Gastroesophageal sphincter (tissue), 4 donors: ENCODE measurements at regions not wholly inside any gene's neighbourhood (a gene's known extent, or its start where the extent isn't known, plus 50 kb on each side); places are given as distances from the start of the nearest gene placed in this dataset.

Source experiments
- ATAC-seq: fragments of 150-250 bp; one replicate; pipeline ENCODE4 v1.9.1; 2016; ENCODE audit warnings: mild to moderate bottlenecking, moderate library complexity
- H3K27ac ChIP-seq, 4 donors: fragments of 200-600 bp; sonication (generic) in 3 of 4; 1 replicate in 3 of 4; 2 replicates in 1 of 4; pipeline ENCODE4 v1.5.1; 2016 to 2019
- H3K27me3 ChIP-seq: fragments of 200-600 bp; sonication (generic); one replicate; pipeline ENCODE4 v1.5.1; 2019
- H3K36me3 ChIP-seq, 2 donors: fragments of 200-600 bp; sonication (generic); one replicate each; pipeline ENCODE4 v1.5.1; 2019; ENCODE audit warnings: control low read depth in 1 of 2
- H3K4me1 ChIP-seq, 3 donors: fragments of 200-600 bp; sonication (generic); 1 replicate in 2 of 3; 2 replicates in 1 of 3; pipeline ENCODE4 v1.5.1; 2016 to 2019; ENCODE audit warnings: control low read depth in 2 of 3
- H3K4me3 ChIP-seq, 2 donors: fragments of 200-600 bp; sonication (generic); one replicate each; pipeline ENCODE4 v1.5.1; 2019; ENCODE audit warnings: mild to moderate bottlenecking in 1 of 2, moderate library complexity in 1 of 2
- H3K9me3 ChIP-seq, 3 donors: fragments of 200-600 bp; sonication (generic); one replicate each; pipeline ENCODE4 v1.5.1; 2017 to 2019; ENCODE audit warnings: control low read depth in 2 of 3
- CTCF ChIP-seq, 4 experiments: fragments of 200-600 bp in 2 of 4; fragments of 450-650 bp in 2 of 4; sonication (generic) in 1 of 4; IDR thresholded peaks; one replicate each; pipeline ENCODE4 v1.5.1; 2017 to 2019; ENCODE audit warnings: antibody characterized with exemption in 4 of 4, mild to moderate bottlenecking in 2 of 4, moderate library complexity in 2 of 4
- EP300 ChIP-seq: sonication (generic); formaldehyde crosslinking; IDR thresholded peaks from one replicate; pipeline ENCODE4 v1.6.1; 2017; ENCODE audit warnings: antibody characterized with exemption, mild to moderate bottlenecking
- POLR2A ChIP-seq, 2 donors: fragments of 450-650 bp; IDR thresholded peaks; one replicate each; pipeline ENCODE4 v1.6.1; 2017; ENCODE audit warnings: antibody characterized with exemption in 2 of 2, mild to moderate bottlenecking in 2 of 2, moderate library complexity in 1 of 2
- POLR2AphosphoS5 ChIP-seq: sonication (generic); formaldehyde crosslinking; IDR thresholded peaks from one replicate; pipeline ENCODE4 v1.6.1; 2017; ENCODE audit warnings: antibody characterized with exemption
- WGBS, 2 donors: methylation state at CpG; one replicate each; pipeline ENCODE4 v1.1.5; 2018; ENCODE audit warnings: low coverage in 1 of 2; 5-methylcytosine and 5-hydroxymethylcytosine counted together

- WGBS, 2 donors, result 77% methylated on average over 3 of the region's 3 CpGs; no CpG with 5 or more reads in 1 of the 2 donors
- no peak for ATAC-seq
- no peak overlapping the region for H3K4me3 ChIP-seq
These were observed 428.1 kb downstream of the EFNA5 start for GRCh38 chr5:107242411-107243219.

GRCh38 chr5:107241841-107242240 is 428.9 kb downstream of the EFNA5 start:
- WGBS, 2 donors, result 57 to 60% methylated on average over 1 of the region's 1 CpG
- no peak for ATAC-seq
- no peak overlapping the region for H3K27ac ChIP-seq

More at GRCh38 chr5:107242411-107243219, 428.1 kb downstream of the EFNA5 start:
- no peaks in the 10 kb centered on the region for H3K27me3 ChIP-seq
- H3K36me3 ChIP-seq, result no peaks in the 10 kb centered on the region
- no peak overlapping the region for H3K27ac ChIP-seq
- TF ChIP-seq CTCF (IDR thresholded peaks at IDR 0.05), result no peak
- TF ChIP-seq POLR2AphosphoS5, result no peak
- TF ChIP-seq EP300, result no peak
- TF ChIP-seq POLR2A (IDR thresholded peaks at IDR 0.05), result no peak
- H3K4me1 ChIP-seq, result no peaks in the 10 kb centered on the region
- H3K9me3 ChIP-seq, result no peaks in the 10 kb centered on the region

GRCh38 chr5:107235167-107235566 is 435.6 kb downstream of the EFNA5 start:
- Histone ChIP-seq H3K4me3 (no peak overlapping the region), H3K27me3 (no peaks in the 10 kb centered on the region), H3K36me3 (no peaks in the 10 kb centered on the region), H3K4me1 (no peaks in the 10 kb centered on the region), H3K9me3 (no peaks in the 10 kb centered on the region), H3K27ac (no peak overlapping the region)
- WGBS, 2 donors, result 95% methylated on average over 4 to 6 of the region's 6 CpGs
- ATAC-seq, result no peak
- no peak for TF ChIP-seq CTCF (IDR thresholded peaks at IDR 0.05)
- TF ChIP-seq EP300, result no peak
- no peak for TF ChIP-seq POLR2A (IDR thresholded peaks at IDR 0.05)
- TF ChIP-seq POLR2AphosphoS5, result no peak

More at GRCh38 chr5:107241841-107242240, 428.9 kb downstream of the EFNA5 start:
- no peaks in the 10 kb centered on the region for H3K4me1 ChIP-seq
- H3K9me3 ChIP-seq, result no peaks in the 10 kb centered on the region
- H3K4me3 ChIP-seq, result no peak overlapping the region
- no peaks in the 10 kb centered on the region for H3K36me3 ChIP-seq
- H3K27me3 ChIP-seq, result no peaks in the 10 kb centered on the region
- TF ChIP-seq POLR2AphosphoS5 (no peak), POLR2A (IDR thresholded peaks at IDR 0.05) (no peak), CTCF (IDR thresholded peaks at IDR 0.05) (no peak), EP300 (no peak)

GRCh38 chr5:107232788-107233187 is 437.9 kb downstream of the EFNA5 start:
- Histone ChIP-seq H3K4me3 (no peak overlapping the region), H3K9me3 (no peaks in the 10 kb centered on the region), H3K36me3 (no peaks in the 10 kb centered on the region), H3K27ac (no peak overlapping the region), H3K27me3 (no peaks in the 10 kb centered on the region), H3K4me1 (no peaks in the 10 kb centered on the region)
- 78 to 100% methylated on average over 3 to 4 of the region's 4 CpGs for WGBS, 2 donors
- no peak for TF ChIP-seq POLR2A (IDR thresholded peaks at IDR 0.05)
- TF ChIP-seq CTCF (IDR thresholded peaks at IDR 0.05), result no peak
- TF ChIP-seq POLR2AphosphoS5, result no peak
- TF ChIP-seq EP300, result no peak
- no peak for ATAC-seq

- Histone ChIP-seq H3K36me3 (no peaks in the 10 kb centered on the region), H3K27ac (no peak overlapping the region), H3K4me3 (no peak overlapping the region), H3K27me3 (no peaks in the 10 kb centered on the region), H3K4me1 (no peaks in the 10 kb centered on the region), H3K9me3 (no peaks in the 10 kb centered on the region)
- ATAC-seq, result no peak
- 33 to 82% methylated on average over 1 of the region's 1 CpG for WGBS, 2 donors
- no peak for TF ChIP-seq POLR2A (IDR thresholded peaks at IDR 0.05)
- TF ChIP-seq EP300, result no peak
- TF ChIP-seq POLR2AphosphoS5, result no peak
- no peak for TF ChIP-seq CTCF (IDR thresholded peaks at IDR 0.05)
These were observed 438.4 kb downstream of the EFNA5 start for GRCh38 chr5:107232293-107232692.
